ENCODE measurements at regions not wholly inside any gene's neighbourhood (a gene's known extent, or its start where the extent isn't known, plus 50 kb on each side); places are given as distances from the start of the nearest gene placed in this dataset.

DNA sequence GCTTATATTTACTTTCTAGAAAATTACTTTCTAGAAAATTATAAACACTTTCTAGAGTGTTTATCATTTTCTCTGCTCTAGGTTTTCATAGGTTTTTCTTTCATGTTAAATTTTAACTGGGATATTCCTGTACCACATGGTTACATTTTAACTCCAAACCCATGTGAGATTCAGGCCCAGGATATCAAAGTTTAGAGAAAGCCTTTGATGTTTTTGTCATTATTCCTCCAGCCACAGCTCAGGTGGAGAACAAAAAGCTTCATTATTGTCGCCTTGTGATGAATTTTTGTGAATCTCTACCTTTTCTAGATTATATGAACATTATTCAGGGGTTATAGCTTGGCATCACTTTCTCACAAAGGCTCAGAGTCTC is 816.0 kb downstream of the SQOR start:
- TF ChIP-seq, protein P1, sequence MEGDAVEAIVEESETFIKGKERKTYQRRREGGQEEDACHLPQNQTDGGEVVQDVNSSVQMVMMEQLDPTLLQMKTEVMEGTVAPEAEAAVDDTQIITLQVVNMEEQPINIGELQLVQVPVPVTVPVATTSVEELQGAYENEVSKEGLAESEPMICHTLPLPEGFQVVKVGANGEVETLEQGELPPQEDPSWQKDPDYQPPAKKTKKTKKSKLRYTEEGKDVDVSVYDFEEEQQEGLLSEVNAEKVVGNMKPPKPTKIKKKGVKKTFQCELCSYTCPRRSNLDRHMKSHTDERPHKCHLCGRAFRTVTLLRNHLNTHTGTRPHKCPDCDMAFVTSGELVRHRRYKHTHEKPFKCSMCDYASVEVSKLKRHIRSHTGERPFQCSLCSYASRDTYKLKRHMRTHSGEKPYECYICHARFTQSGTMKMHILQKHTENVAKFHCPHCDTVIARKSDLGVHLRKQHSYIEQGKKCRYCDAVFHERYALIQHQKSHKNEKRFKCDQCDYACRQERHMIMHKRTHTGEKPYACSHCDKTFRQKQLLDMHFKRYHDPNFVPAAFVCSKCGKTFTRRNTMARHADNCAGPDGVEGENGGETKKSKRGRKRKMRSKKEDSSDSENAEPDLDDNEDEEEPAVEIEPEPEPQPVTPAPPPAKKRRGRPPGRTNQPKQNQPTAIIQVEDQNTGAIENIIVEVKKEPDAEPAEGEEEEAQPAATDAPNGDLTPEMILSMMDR (IDR thresholded peaks at IDR 0.05; ENCODE audit: low read depth, low read length), result no peak
- Histone ChIP-seq H3K4me3 (ENCODE audit: low read depth, low read length) (no peak overlapping the region), H3K36me3 (no peaks in the 10 kb centered on the region), H3K9me3 (ENCODE audit: severe bottlenecking) (no peaks in the 10 kb centered on the region), H3K27ac (no peak overlapping the region), H3K27me3 (ENCODE audit: insufficient read depth, low read depth, severe bottlenecking) (no peaks in the 10 kb centered on the region)
- no peak for DNase-seq

DNA sequence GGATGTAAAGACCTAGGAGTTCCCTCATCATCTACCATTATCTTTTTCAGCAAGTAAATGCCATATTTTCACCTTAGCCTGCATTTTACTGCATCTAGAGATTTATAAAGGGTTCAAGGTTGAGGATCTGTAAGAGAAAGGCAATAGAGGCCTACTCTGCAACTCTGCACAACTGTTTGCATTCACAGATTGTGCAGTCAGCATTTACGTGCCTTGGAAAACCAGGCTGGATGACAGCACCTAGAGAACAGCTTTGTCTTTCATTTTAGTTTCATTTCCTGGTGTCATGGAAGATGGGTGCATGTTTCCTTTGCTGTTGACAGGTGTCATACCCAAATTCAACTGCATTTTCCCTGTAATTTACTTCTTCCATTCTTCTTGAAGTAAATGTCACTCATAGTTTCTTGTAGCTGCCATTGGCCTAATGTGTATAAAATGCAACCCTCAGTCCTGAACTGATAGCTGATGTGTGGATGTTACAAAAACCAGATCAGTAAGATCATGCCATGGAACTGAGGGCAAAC is 817.5 kb downstream of the SQOR start:
- Histone ChIP-seq H3K27me3 (ENCODE audit: insufficient read depth, low read depth, severe bottlenecking) (no peaks in the 10 kb centered on the region), H3K36me3 (no peaks in the 10 kb centered on the region), H3K4me3 (ENCODE audit: low read depth, low read length) (no peak overlapping the region), H3K9me3 (ENCODE audit: severe bottlenecking) (no peaks in the 10 kb centered on the region), H3K27ac (no peak overlapping the region)
- DNase-seq, result no peak
- TF ChIP-seq, protein P1 (IDR thresholded peaks at IDR 0.05; ENCODE audit: low read depth, low read length), result no peak

- Histone ChIP-seq H3K36me3 (no peaks in the 10 kb centered on the region), H3K4me3 (ENCODE audit: low read depth, low read length) (no peak overlapping the region), H3K27me3 (ENCODE audit: insufficient read depth, low read depth, severe bottlenecking) (no peaks in the 10 kb centered on the region), H3K9me3 (ENCODE audit: severe bottlenecking) (no peaks in the 10 kb centered on the region), H3K27ac (no peak overlapping the region)
- TF ChIP-seq, protein P1 (IDR thresholded peaks at IDR 0.05; ENCODE audit: low read depth, low read length), result no peak
- no peak for DNase-seq
Observed at GRCh38 chr15:46456456-46456855, 821.6 kb downstream of the SQOR start.

GRCh38 chr15:46460431-46461094 is 825.7 kb downstream of the SQOR start:
- no peaks in the 10 kb centered on the region for H3K36me3 ChIP-seq
- no peaks in the 10 kb centered on the region for H3K9me3 ChIP-seq (ENCODE audit: severe bottlenecking)

DNA sequence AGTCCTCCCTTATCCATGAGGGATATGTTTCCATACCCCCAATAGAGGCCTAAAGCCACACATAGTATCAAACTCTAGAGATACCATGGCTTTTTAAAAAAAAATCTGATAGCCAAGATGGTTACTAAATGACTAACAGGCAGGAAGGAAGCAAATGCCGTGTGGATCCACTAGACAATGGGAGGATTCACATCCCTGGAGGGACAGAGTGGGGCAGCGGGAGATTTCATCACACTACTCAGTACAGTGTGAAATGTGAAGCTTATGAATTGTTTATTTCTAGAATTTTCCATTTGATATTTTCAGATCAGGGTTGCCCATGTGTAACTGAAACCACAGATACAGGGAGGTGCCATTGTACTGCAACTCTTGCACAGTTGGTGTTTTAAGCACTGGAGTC is 826.6 kb downstream of the SQOR start:
- Histone ChIP-seq H3K36me3 (no peaks in the 10 kb centered on the region), H3K4me3 (ENCODE audit: low read depth, low read length) (no peak overlapping the region), H3K27me3 (ENCODE audit: insufficient read depth, low read depth, severe bottlenecking) (no peaks in the 10 kb centered on the region), H3K27ac (no peak overlapping the region), H3K9me3 (ENCODE audit: severe bottlenecking) (no peaks in the 10 kb centered on the region)
- DNase-seq, result no peak
- TF ChIP-seq, protein P1 (IDR thresholded peaks at IDR 0.05; ENCODE audit: low read depth, low read length), result no peak

More at GRCh38 chr15:46460431-46461094, 825.7 kb downstream of the SQOR start:
- Histone ChIP-seq H3K4me3 (ENCODE audit: low read depth, low read length) (no peak overlapping the region), H3K27ac (no peak overlapping the region), H3K27me3 (ENCODE audit: insufficient read depth, low read depth, severe bottlenecking) (no peaks in the 10 kb centered on the region)
- no peak for DNase-seq
- TF ChIP-seq, protein P1 (IDR thresholded peaks at IDR 0.05; ENCODE audit: low read depth, low read length), result no peak

DNA sequence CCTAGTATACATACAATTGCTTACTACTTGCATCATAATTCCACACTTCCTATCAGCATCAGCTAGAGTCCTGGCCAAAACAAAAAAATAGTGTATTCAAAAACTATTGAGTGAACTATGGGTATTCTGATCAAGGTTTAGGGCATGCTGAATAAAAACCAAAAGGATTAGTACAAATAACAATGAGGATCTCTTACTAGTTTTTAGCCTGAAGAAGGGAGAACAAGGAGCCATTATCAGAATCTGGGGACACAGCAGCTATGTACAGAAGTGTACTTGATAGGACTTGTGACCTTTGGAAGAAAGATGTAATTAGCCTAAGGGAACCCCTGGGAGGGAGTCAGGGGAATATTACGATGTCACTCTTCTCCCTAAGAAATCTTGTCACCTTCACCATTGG is 832.2 kb downstream of the SQOR start:
- Histone ChIP-seq H3K4me3 (ENCODE audit: low read depth, low read length) (no peak overlapping the region), H3K27me3 (ENCODE audit: insufficient read depth, low read depth, severe bottlenecking) (no peaks in the 10 kb centered on the region), H3K9me3 (ENCODE audit: severe bottlenecking) (no peaks in the 10 kb centered on the region), H3K36me3 (no peaks in the 10 kb centered on the region), H3K27ac (no peak overlapping the region)
- no peak for DNase-seq
- TF ChIP-seq, protein P1 (IDR thresholded peaks at IDR 0.05; ENCODE audit: low read depth, low read length), result no peak

All from WERI-Rb-1 (cell line).